Ovary (tissue), 7 donors: ENCODE measurements at regions not wholly inside any gene's neighbourhood (a gene's known extent, or its start where the extent isn't known, plus 50 kb on each side); places are given as distances from the start of the nearest gene placed in this dataset.

Experiments used
- DNase-seq, 5 donors: peaks; one replicate each; pipeline ENCODE4 v3.0.0-alpha.2; 2019 to 2020
- H3K27ac ChIP-seq, 2 donors: fragments of 200-600 bp; one replicate each; pipeline versions ENCODE4 v1.5.1 to v1.8.0; 2019 to 2022
- H3K27me3 ChIP-seq: fragments of 200-600 bp; one replicate; pipeline ENCODE4 v1.8.0; 2022
- H3K36me3 ChIP-seq: fragments of 200-600 bp; sonication (generic); one replicate; pipeline ENCODE4 v1.5.1; 2019
- H3K4me1 ChIP-seq: one replicate; pipeline ENCODE4 v1.8.1; 2013; ENCODE audit warnings: mild to moderate bottlenecking, moderate library complexity; ENCODE audit not compliant: insufficient read depth
- H3K4me3 ChIP-seq: fragments of 200-600 bp; sonication (generic); one replicate; pipeline ENCODE4 v1.5.1; 2017
- H3K9me3 ChIP-seq, 2 donors: fragments of 200-600 bp in 1 of 2; sonication (generic) in 1 of 2; one replicate each; pipeline versions ENCODE4 v1.5.1 to v1.8.1; 2013 to 2019; ENCODE audit warnings: mild to moderate bottlenecking in 1 of 2, moderate library complexity in 1 of 2
- EP300 ChIP-seq: sonication (generic); formaldehyde crosslinking; IDR thresholded peaks from one replicate; pipeline ENCODE4 v1.6.1; 2017; ENCODE audit warnings: antibody characterized with exemption
- POLR2A ChIP-seq: fragments of 450-650 bp; IDR thresholded peaks from one replicate; pipeline ENCODE4 v1.6.1; 2017; ENCODE audit warnings: antibody characterized with exemption, mild to moderate bottlenecking, moderate library complexity
- WGBS, 3 donors: extraction: QIAGEN DNeasy Blood & Tissue Kit in 1 of 3; methylation state at CpG; one replicate each; pipeline versions ENCODE4 v1.1.5 to v1.1.7; 2013 to 2017; 5-methylcytosine and 5-hydroxymethylcytosine counted together
- intact Hi-C, 4 donors: fragments of 100-400 bp; cut with DNase I; formaldehyde crosslinking; loops; one replicate each; pipeline versions ENCODE4 v1.11.0 to v1.15.1; 2022 to 2023
- TF ChIP-seq, protein P1 (sequence below), 3 donors: fragments of 450-650 bp in 2 of 3; fragments of 200-600 bp in 1 of 3; IDR thresholded peaks; one replicate each; pipeline versions ENCODE4 v1.5.1 to v1.8.0; 2016 to 2022; ENCODE audit warnings: antibody characterized with exemption in 3 of 3, mild to moderate bottlenecking in 1 of 3
- donor health status: DM: no; HTN: no; CAD: no; lungs with moderate emphysema.
- donor health status: DM: no; HTN: no; CAD: no.
- donor health status: Bipolar disorder and iron deficiency.
- donor health status: DM: no; HTN: no; CAD: no.
- donor health status: DM: yes; HTN: yes; CAD: no.

DNA sequence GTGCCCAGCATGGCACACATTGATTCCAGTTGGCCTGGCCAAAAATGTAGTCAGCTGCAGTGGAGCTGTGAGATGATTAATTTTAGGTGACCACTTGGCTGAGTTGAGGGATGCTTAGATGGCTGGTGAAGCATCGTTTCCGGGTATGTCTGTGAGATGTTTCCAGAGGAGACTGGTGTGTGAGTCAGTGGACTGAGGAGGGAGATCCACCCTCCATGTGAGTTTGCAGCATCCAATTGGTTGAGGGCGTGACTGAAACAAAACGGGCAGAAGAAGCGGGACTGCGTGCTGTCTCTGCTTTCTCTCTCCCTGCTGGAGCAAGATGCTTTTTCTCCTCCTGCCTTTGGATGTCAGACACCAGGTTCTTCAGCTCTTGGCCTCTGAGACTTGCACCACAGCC lies 68.2 kb upstream of the DSCAM start:
- 89 to 92% (median 90%) methylated on average over 6 of the region's 6 CpGs for WGBS, 3 donors
- intact Hi-C loops, result no loop called here

GRCh38 chr21:40923407-40923806 lies 76.4 kb upstream of the DSCAM start:
- Histone ChIP-seq H3K27me3 (no peaks in the 10 kb centered on the region), H3K36me3 (no peaks in the 10 kb centered on the region), H3K4me3 (no peak overlapping the region), H3K27ac (no peak overlapping the region), H3K9me3 (no peaks in the 10 kb centered on the region), H3K4me1 (no peaks in the 10 kb centered on the region)
- intact Hi-C loops, result no loop called here
- TF ChIP-seq POLR2A, result no peak
- WGBS, 3 donors, result 51 to 65% (median 55%) methylated on average over 8 of the region's 8 CpGs
- DNase-seq, result no peak

More for the DNA sequence above, 68.2 kb upstream of the DSCAM start:
- Histone ChIP-seq H3K27ac (no peak overlapping the region), H3K27me3 (no peaks in the 10 kb centered on the region), H3K9me3 (no peaks in the 10 kb centered on the region), H3K36me3 (no peaks in the 10 kb centered on the region), H3K4me3 (no peak overlapping the region), H3K4me1 (no peaks in the 10 kb centered on the region)
- TF ChIP-seq EP300 (no peak), POLR2A (no peak)
- TF ChIP-seq, protein P1, sequence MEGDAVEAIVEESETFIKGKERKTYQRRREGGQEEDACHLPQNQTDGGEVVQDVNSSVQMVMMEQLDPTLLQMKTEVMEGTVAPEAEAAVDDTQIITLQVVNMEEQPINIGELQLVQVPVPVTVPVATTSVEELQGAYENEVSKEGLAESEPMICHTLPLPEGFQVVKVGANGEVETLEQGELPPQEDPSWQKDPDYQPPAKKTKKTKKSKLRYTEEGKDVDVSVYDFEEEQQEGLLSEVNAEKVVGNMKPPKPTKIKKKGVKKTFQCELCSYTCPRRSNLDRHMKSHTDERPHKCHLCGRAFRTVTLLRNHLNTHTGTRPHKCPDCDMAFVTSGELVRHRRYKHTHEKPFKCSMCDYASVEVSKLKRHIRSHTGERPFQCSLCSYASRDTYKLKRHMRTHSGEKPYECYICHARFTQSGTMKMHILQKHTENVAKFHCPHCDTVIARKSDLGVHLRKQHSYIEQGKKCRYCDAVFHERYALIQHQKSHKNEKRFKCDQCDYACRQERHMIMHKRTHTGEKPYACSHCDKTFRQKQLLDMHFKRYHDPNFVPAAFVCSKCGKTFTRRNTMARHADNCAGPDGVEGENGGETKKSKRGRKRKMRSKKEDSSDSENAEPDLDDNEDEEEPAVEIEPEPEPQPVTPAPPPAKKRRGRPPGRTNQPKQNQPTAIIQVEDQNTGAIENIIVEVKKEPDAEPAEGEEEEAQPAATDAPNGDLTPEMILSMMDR (IDR thresholded peaks at IDR 0.05), result no peak
- DNase-seq, result no peak

DNA sequence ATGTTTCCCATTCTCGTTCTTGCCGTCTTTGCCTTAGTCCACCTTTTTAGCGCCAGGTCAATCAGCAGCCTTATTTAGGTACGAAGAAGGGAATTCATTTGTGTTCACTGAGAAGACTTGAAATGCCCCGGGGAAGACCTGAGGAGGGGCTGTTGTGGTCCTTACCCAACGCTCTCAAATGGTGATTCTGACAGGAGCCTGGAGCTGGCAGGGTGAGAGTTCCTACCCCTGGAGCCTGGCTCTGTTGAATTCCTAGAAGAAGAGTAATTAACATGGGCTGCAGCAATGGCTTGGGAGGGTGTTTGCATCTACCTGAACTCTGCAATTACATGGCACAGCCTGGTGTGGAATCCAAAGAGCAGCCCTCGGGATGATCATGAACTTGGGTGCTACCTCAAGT lies 76.9 kb upstream of the DSCAM start:
- TF ChIP-seq, protein P1 (IDR thresholded peaks at IDR 0.05), result no peak
- TF ChIP-seq EP300, result no peak
- no peak for TF ChIP-seq POLR2A
- intact Hi-C loops, result no loop called here
- Histone ChIP-seq H3K4me1 (no peaks in the 10 kb centered on the region), H3K27ac (no peak overlapping the region), H3K9me3 (no peaks in the 10 kb centered on the region), H3K36me3 (no peaks in the 10 kb centered on the region), H3K4me3 (no peak overlapping the region), H3K27me3 (no peaks in the 10 kb centered on the region)
- DNase-seq, result no peak
- WGBS, 3 donors, result 68 to 79% (median 76%) methylated on average over 7 of the region's 7 CpGs

- intact Hi-C loops, result no loop called here
- TF ChIP-seq, protein P1 (IDR thresholded peaks at IDR 0.05), result no peak
- TF ChIP-seq POLR2A (no peak), EP300 (no peak)
- no peaks in the 10 kb centered on the region for H3K27me3 ChIP-seq
- H3K9me3 ChIP-seq, result no peaks in the 10 kb centered on the region
- WGBS, 3 donors, result 12 to 33% (median 32%) methylated on average over 9 of the region's 9 CpGs
- H3K4me1 ChIP-seq, result no peaks in the 10 kb centered on the region
- DNase-seq, result no peak
- no peaks in the 10 kb centered on the region for H3K36me3 ChIP-seq
- no peak overlapping the region for H3K4me3 ChIP-seq
- H3K27ac ChIP-seq, result no peak overlapping the region
These were observed 77.7 kb upstream of the DSCAM start for GRCh38 chr21:40924641-40925040.

DNA sequence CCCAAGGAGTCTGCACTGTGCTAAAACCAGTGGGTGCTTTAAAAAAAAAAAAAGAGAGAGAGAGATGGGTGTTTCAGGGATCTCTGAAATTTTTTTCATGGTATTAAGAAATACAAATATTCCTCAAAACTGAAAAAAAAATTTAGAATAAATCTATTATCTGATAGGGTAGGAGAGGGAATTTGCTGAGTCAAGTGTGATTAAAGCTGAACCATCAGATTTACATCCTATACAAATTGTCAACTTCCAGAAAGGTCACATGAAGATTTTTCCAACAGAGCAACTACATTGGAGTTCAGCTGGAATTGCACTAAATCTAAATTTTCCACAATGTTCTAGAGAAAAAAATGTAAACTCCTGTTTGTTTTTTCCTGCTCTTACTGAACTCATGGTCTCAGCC lies 79.3 kb upstream of the DSCAM start:
- DNase-seq, result no peak
- Histone ChIP-seq H3K4me1 (no peaks in the 10 kb centered on the region), H3K36me3 (no peaks in the 10 kb centered on the region), H3K9me3 (no peaks in the 10 kb centered on the region), H3K27me3 (no peaks in the 10 kb centered on the region), H3K27ac (no peak overlapping the region), H3K4me3 (no peak overlapping the region)
- no peak for TF ChIP-seq POLR2A
- TF ChIP-seq, protein P1 (IDR thresholded peaks at IDR 0.05), result no peak
- no peak for TF ChIP-seq EP300
- intact Hi-C loops, result no loop called here
